ENCODE measurements at regions not wholly inside any gene's neighbourhood (a gene's known extent, or its start where the extent isn't known, plus 50 kb on each side); places are given as distances from the start of the nearest gene placed in this dataset.

DNA sequence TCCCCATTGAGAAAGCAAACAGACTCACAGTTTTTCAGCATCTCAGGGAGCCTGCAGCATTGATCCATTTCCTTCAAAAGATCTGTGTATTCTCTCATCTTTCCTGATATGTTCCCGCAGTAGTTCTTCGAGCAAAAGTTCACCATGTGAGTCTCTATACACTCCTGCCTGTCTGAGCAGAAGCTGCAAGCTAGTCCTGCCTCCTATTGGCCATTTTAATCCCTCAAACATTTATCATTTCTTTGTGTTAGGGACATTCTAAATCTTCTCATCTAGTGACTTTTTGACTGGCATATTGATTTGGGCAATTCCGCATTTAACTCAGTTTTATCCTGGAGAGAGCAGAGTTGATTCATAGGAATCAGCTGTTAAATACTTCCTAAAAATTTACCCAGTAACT lies 660.4 kb upstream of the KLF12 start:
- no peak for DNase-seq (ENCODE audit: low read depth in 2 of 2)

DNA sequence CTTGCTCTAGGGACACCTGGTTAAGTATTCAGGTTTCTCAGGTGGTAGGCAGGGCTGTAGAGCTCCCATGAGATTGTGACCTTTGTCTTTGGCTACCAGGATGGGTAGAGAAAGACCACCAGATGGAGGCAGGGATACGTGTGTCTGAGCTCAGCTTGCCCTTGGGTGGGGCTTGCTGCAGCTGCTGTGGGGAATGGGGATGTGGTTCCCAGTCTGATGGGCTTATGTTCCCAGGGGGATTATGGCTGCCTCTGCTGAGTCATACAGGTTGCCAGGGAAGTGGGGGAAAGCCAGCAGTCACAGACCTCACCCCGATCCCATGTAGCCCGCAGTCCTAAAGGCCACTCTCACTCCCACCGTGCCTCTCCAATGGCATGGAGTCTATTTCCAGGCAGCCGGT lies 659.9 kb upstream of the KLF12 start:
- DNase-seq (ENCODE audit: low read depth in 2 of 2), result no peak

DNA sequence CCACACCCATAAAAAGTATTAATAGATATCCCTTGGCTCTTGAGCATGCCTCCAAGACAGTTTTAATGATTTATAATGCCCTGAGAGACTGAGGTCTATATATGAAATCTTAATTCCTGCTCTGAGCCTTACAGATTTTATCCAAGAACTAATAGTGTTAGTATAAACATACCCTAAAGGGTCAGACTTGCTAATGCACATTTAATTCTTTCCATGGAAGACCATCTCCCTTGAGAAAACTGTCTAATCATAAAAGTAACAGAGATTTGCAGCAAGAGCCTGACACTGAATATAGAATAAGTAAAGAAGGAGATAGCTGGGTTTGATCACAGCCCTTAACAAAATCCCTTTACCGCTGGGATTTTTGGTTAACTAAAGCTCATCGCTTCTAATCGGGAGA lies 650.8 kb upstream of the KLF12 start:
- no peak for DNase-seq (ENCODE audit: low read depth in 2 of 2)

DNA sequence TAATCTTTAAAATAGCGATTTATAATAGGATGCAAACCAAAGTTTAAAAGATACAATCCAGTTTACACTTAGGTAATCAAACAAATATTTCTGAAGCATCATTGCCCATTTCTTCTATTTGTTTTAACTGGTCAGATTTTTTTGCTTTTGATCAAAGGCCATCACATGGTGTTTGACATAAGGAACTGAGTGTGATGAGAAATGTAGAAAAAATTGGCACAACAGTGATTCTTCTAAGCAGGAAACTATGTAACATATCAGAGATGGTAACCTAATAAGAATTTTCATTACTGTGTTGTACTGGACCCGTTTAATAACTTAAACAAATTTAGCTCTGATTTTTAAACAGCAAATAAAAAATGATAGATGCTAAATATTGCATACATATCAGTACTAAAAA lies 644.7 kb upstream of the KLF12 start:
- DNase-seq (ENCODE audit: low read depth in 2 of 2), result no peak

DNA sequence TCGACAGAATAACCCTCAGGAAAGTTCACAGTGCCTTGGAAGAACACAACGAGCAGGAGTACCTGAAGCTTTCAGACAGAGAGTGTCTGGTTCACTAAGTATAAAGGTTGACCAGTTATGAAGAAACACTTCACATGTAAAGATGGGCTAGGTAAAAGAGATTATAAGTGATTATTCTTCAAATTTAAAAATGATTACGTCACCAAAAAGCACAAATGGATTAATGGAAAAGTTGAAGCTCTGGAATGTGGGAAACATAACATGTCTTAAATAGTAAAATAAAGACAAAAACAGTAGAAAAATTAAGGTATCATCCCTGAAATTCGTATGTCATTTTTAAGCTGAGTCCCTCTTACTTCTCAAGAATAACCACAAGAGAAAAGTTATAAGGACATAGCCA lies 643.9 kb upstream of the KLF12 start:
- DNase-seq (ENCODE audit: low read depth in 2 of 2), result no peak

DNA sequence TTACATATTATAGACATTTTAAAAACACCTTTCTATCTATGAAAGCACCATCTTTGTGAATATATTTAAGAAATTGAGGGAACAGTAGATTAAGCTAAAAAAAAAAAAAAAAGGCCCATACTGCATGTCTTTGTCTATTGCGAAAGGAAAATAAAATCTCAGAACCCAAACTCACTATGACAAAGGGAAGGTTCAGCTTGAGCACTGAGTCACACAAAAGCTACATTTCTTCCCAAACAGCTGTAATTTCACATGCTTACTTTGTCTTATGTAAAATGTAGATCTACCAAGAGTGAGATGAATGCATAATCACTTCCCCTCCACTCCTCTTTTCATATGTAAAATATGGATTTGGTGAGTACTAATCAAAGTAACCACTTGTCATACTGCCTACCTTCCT lies 640.1 kb upstream of the KLF12 start:
- DNase-seq (ENCODE audit: low read depth in 2 of 2), result no peak

DNA sequence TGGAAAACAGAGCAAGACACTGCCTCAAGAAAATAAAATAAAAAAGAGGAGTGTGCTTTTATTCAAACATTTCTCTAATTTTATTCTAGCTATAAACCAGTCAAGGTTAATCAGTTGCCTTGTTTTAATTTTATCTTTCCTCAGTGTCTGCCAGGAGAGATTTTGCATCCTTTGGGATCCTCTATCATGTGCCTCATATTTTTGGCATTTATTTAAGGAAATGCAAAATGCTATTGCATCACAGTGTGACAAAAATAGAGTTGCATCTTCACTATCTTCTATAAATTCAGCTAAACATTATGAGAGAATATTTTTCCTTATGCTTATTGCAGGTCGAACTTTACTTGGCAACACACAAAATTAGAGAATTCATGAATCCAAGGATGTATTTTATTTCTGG lies 639.0 kb upstream of the KLF12 start:
- no peak for DNase-seq (ENCODE audit: low read depth in 2 of 2)

GRCh38 chr13:74771964-74772363 lies 637.8 kb upstream of the KLF12 start:
- DNase-seq (ENCODE audit: low read depth in 2 of 2), result no peak

DNA sequence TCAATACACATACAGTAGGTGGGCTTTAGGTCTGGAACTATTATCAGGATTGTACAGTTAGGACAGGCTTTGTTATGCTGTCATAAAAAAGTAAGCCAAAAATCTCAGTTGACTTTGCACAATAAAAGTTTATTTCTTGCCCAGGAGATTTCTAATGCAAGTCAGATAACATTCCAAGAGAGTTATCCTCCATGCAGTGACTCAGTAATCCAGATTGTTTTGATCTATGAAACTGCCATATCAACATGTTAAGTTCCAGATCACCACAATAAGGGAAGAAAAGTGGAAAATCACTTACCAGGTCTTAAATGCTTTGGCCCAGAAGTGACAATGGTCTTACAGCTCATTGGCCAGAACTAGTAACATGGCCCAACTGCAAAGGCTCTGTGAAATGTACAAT lies 636.2 kb upstream of the KLF12 start:
- no peak for DNase-seq (ENCODE audit: low read depth in 2 of 2)

DNA sequence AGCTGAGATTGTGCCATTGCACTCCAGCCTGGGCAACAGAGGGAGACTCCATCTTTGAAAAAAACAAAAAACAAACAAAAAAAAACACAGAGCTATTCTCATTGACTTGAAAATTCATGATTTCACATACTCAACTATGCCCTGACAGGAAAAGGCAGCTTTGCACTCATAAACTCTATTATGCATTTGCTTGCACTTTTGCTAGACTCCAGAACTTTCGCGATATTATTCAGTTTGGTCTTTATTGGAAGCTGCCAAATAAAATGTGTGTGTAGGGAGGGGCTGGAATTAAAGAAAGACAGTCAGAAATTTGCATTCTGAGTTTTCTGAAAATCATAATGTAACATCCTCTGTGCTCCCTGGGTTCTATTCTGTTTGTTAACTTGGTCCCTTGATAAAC lies 635.1 kb upstream of the KLF12 start:
- no peak for DNase-seq (ENCODE audit: low read depth in 2 of 2)

- DNase-seq (ENCODE audit: low read depth in 2 of 2), result no peak
Measured at GRCh38 chr13:74768521-74769085, 634.4 kb upstream of the KLF12 start.

DNA sequence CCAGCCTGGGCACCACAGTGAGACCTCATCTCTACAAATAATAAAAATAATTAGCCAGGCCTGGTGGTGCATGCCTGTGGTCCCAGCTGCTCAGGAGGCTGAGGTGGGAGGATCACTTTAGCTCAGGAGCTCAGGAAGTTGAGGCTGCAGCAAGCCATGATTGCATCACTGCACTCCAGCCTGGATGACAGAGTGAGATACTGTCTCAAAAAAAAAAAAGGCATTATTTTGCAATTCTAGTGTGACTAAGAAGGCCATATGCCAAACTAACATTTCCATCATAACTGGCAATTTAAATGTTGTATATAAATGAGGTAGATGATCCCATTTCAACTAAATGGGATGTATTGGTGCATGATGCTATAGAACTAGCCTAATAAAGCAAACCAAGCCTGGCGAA lies 632.8 kb upstream of the KLF12 start:
- no peak for DNase-seq (ENCODE audit: low read depth in 2 of 2)

DNA sequence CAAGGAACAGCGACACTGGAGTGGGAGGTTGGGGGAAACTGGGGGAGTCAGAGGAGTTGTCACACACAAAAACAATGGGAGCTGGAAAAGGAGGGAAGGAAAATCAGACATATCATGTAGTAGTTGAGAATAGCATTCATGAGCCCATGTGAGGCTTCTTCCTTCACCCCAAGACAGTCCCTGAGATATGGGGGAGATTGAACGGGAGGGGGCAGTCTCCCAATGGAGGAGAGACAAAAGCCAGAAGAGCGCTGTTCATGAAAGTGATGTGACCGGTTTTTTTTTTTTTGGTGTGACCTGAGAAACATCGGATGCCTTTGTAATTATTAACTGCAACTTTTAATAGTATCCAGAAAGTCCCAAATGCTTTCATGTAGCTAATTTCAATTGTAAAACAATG lies 631.8 kb upstream of the KLF12 start:
- DNase-seq (ENCODE audit: low read depth in 2 of 2), result no peak

- no peak for DNase-seq (ENCODE audit: low read depth in 2 of 2)
Measured at GRCh38 chr13:74761801-74762757, 627.9 kb upstream of the KLF12 start.

DNA sequence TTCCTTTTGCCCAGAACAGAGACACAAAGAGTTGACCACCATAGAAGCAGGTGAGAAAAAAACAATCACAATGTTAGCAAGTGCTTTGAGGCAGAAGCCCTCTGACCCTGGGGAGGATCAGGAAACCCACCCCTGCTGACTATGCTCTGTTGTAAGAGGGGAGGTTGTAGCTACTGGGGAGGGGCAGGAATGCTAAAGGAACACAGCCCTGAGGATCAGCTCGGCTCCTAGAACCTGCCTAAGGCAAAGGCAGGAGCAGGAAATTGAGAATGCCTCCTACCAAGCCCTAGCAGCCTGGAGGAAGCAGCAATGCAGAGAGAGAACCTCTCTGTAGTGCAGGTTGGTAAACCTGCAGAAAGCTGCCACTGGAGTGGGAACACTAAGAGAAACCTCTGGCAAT lies 624.0 kb upstream of the KLF12 start:
- DNase-seq (ENCODE audit: low read depth in 2 of 2), result no peak

- no peak for DNase-seq (ENCODE audit: low read depth in 2 of 2)
Measured at GRCh38 chr13:74755065-74755464, 620.9 kb upstream of the KLF12 start.

- no peak for DNase-seq (ENCODE audit: low read depth in 2 of 2)
Measured at GRCh38 chr13:74751739-74752138, 617.5 kb upstream of the KLF12 start.

GRCh38 chr13:74747186-74747955 lies 613.2 kb upstream of the KLF12 start:
- DNase-seq (ENCODE audit: low read depth in 2 of 2), result no peak

DNA sequence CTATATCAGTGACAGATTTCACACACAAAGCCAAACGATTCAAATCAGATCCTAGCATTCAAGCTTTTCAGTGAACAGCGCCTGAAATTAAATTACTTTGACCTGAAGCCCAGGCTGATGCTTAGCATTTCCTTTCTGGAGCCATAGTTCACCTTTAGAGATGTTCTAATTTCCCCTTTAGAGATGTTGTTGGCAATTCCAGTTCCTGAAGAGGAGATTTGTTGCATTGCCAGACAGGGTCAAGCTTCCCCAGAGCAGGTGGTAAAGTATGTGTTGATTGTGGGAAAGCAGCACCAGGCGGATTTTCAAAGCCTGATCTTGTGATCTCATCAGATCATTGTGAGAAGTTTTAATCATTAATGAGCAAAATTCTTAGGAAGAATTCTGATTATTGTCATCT lies 609.8 kb upstream of the KLF12 start:
- no peak for DNase-seq (ENCODE audit: low read depth in 2 of 2)

GRCh38 chr13:74741732-74742131 lies 607.5 kb upstream of the KLF12 start:
- DNase-seq (ENCODE audit: low read depth in 2 of 2), result no peak

GRCh38 chr13:74732736-74733385 lies 598.7 kb upstream of the KLF12 start:
- no peak for DNase-seq (ENCODE audit: low read depth in 2 of 2)

DNA sequence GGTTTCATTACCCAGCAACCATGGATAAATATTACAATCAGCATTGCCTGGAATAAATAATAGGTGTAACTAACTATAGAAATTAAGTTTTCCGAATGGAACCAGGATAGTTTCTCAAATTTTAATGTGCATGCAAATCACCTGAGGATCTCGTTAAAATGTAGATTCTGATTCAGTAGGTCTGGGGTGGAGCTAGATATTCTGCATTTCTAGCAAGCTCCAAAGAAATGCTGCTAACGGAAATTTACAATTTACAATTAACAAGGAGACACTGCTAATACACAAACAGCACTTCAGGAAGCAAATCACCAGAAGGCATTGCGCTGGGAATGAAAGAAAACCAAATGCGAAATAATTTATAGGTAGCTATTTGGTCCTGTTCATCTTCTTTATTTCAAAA lies 597.5 kb upstream of the KLF12 start:
- DNase-seq (ENCODE audit: low read depth in 2 of 2), result no peak

All from stimulated activated CD8-positive, alpha-beta memory T cell treated with anti-CD3 and anti-CD28 coated beads, Interleukin-7, amount 100 ng/mL, for 4 hours (primary cell).